Heart left ventricle (tissue), 16 donors: ENCODE measurements at regions not wholly inside any gene's neighbourhood (a gene's known extent, or its start where the extent isn't known, plus 50 kb on each side); places are given as distances from the start of the nearest gene placed in this dataset.

Experiments
- ATAC-seq, 4 donors: fragments of 200-7000 bp; cut with Tn5 transposase; one replicate each; pipeline ENCODE4 v1.9.1; 2020 to 2022; ENCODE audit warnings: moderate library complexity in 4 of 4, mild to moderate bottlenecking in 3 of 4, moderate number of reproducible peaks in 1 of 4
- DNase-seq, 5 donors: peaks; one replicate each; pipeline ENCODE4 v3.0.0-alpha.2; 2020
- H3K27ac ChIP-seq, 12 donors: fragments of 200-600 bp; sonication (generic) in 4 of 12; one replicate each; pipeline versions ENCODE4 v1.5.0 to v1.8.0; 2016 to 2022; ENCODE audit warnings: mild to moderate bottlenecking in 2 of 12
- H3K27me3 ChIP-seq, 9 donors: fragments of 200-600 bp; sonication (generic) in 2 of 9; one replicate each; pipeline versions ENCODE4 v1.5.1 to v1.8.0; 2016 to 2022; ENCODE audit warnings: mild to moderate bottlenecking in 3 of 9
- H3K36me3 ChIP-seq, 9 donors: fragments of 200-600 bp; sonication (generic) in 2 of 9; one replicate each; pipeline versions ENCODE4 v1.5.0 to v1.8.0; 2018 to 2022; ENCODE audit warnings: mild to moderate bottlenecking in 2 of 9
- H3K4me1 ChIP-seq, 12 donors: fragments of 200-600 bp; sonication (generic) in 4 of 12; one replicate each; pipeline versions ENCODE4 v1.5.0 to v1.8.0; 2016 to 2022; ENCODE audit warnings: mild to moderate bottlenecking in 3 of 12
- H3K4me3 ChIP-seq, 12 donors: fragments of 200-600 bp; sonication (generic) in 4 of 12; one replicate each; pipeline versions ENCODE4 v1.5.0 to v1.8.0; 2017 to 2022; ENCODE audit warnings: mild to moderate bottlenecking in 9 of 12, moderate library complexity in 4 of 12
- H3K9me3 ChIP-seq, 12 donors: fragments of 200-600 bp; sonication (generic) in 4 of 12; one replicate each; pipeline versions ENCODE4 v1.5.0 to v1.8.0; 2016 to 2022; ENCODE audit warnings: mild to moderate bottlenecking in 1 of 12
- POLR2A ChIP-seq, 2 donors: fragments of 450-650 bp; IDR thresholded peaks; one replicate each; pipeline ENCODE4 v1.6.1; 2017; ENCODE audit warnings: antibody characterized with exemption in 2 of 2, mild to moderate bottlenecking in 2 of 2, moderate library complexity in 2 of 2
- WGBS, 4 donors: extraction: QIAGEN DNeasy Blood & Tissue Kit in 2 of 4; methylation state at CpG; one replicate each; pipeline versions ENCODE4 v1.1.5 to v1.1.7; 2013 to 2018; 5-methylcytosine and 5-hydroxymethylcytosine counted together
- intact Hi-C, 10 donors: fragments of 100-400 bp; cut with DNase I; formaldehyde crosslinking; loops; one replicate each; pipeline versions ENCODE4 v1.11.1 to v1.14.2; 2022
- TF ChIP-seq, protein P1 (sequence below), 12 donors: fragments of 200-600 bp; sonication (generic) in 4 of 12; IDR thresholded peaks; one replicate each; pipeline versions ENCODE4 v1.5.0 to v1.8.0; 2018 to 2022; ENCODE audit warnings: antibody characterized with exemption in 12 of 12, mild to moderate bottlenecking in 5 of 12
- donor health status: ischemic (EF 13 %, LVEDD 7.1; RV severe dilation, severe dysfunction).
- donor health status: healthy with polysubstance abuse.
- donor health status: DM: no; HTN: yes; CAD: no.
- donor health status: DM: no; HTN: no; CAD: no.
- donor health status: ischemic (EF 25% LVEDD 6.9; RV normal size, moderate dysfunction).
- donor health status: ischemic (EF 25% LVEDD 5.7; RV mildly dilated, moderate dysfunction).
- donor health status: healthy.
- donor health status: DM: yes; HTN: yes; CAD: no.
- donor health status: ischemic (EF 35%, LVEDD 5.7; RV mildly dilated, moderate dysfunction).
- donor health status: nonischemic (EF 11% LVEDD 7.7; RV severe dilation, severe dysfunction).
- donor health status: DM: yes; HTN: yes; CAD: no.
- donor health status: PGD.
- donor health status: ischemic (EF 29% LVEDD 5.4; RV normal size, mild dysfunction).
- donor health status: nonischemic (EF 23%, LVEDD 6.1; RV moderate dilation, normal function).

DNA sequence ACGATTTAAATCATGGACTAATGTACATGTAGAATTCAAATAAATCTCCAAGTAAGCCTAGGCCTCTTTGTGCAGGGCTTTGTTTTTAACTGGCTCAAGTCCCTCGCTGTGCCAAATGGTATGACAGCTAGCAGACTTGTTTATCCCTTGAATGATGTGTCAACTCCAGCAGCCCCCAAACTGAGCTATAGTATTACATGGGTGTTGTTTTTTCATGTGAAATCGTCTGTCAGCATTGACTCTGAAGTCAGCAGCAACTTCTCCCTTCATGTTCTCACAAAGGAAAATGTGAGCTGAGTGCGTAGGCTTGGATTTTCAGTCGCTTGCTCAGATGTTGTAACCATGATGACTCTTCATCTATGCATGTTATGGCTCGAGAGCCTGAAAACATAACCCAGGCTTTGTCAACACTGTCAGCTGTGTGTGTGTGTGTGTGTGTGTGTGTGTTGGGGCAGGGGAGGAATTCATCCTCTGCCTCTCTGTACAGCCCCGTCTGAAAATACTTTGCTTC, 73.3 kb downstream of the PTHLH start:
- WGBS, 4 donors, result 56 to 64% (median 60%) methylated on average over 7 of the region's 7 CpGs

GRCh38 chr12:27898022-27898421, 74.5 kb downstream of the PTHLH start:
- DNase-seq (no peak), ATAC-seq (no peak)
- H3K4me3 ChIP-seq, result no peak overlapping the region
- no peaks in the 10 kb centered on the region for H3K36me3 ChIP-seq
- H3K9me3 ChIP-seq, result no peaks in the 10 kb centered on the region
- no peaks in the 10 kb centered on the region for H3K4me1 ChIP-seq
- WGBS, 4 donors, result 74 to 86% (median 83%) methylated on average over 3 of the region's 3 CpGs
- TF ChIP-seq POLR2A (IDR thresholded peaks at IDR 0.05), result no peak
- TF ChIP-seq, protein P1, sequence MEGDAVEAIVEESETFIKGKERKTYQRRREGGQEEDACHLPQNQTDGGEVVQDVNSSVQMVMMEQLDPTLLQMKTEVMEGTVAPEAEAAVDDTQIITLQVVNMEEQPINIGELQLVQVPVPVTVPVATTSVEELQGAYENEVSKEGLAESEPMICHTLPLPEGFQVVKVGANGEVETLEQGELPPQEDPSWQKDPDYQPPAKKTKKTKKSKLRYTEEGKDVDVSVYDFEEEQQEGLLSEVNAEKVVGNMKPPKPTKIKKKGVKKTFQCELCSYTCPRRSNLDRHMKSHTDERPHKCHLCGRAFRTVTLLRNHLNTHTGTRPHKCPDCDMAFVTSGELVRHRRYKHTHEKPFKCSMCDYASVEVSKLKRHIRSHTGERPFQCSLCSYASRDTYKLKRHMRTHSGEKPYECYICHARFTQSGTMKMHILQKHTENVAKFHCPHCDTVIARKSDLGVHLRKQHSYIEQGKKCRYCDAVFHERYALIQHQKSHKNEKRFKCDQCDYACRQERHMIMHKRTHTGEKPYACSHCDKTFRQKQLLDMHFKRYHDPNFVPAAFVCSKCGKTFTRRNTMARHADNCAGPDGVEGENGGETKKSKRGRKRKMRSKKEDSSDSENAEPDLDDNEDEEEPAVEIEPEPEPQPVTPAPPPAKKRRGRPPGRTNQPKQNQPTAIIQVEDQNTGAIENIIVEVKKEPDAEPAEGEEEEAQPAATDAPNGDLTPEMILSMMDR (IDR thresholded peaks at IDR 0.05), result no peak
- intact Hi-C loops, result no loop called here
- H3K27me3 ChIP-seq, result no peaks in the 10 kb centered on the region
- H3K27ac ChIP-seq, result no peak overlapping the region

More for the DNA sequence above, 73.3 kb downstream of the PTHLH start:
- TF ChIP-seq, protein P1 (IDR thresholded peaks at IDR 0.05), result no peak
- TF ChIP-seq POLR2A (IDR thresholded peaks at IDR 0.05), result no peak
- DNase-seq (no peak), ATAC-seq (peak in 1 of 4 donors; percentile 28)
- H3K36me3 ChIP-seq, result no peaks in the 10 kb centered on the region
- H3K27me3 ChIP-seq, result no peaks in the 10 kb centered on the region
- no peak overlapping the region for H3K4me3 ChIP-seq
- intact Hi-C loops, result no loop called here
- H3K4me1 ChIP-seq, result no peaks in the 10 kb centered on the region
- H3K27ac ChIP-seq, result no peak overlapping the region
- no peaks in the 10 kb centered on the region for H3K9me3 ChIP-seq

GRCh38 chr12:27896419-27896990, 76.0 kb downstream of the PTHLH start:
- 85 to 91% (median 89%) methylated on average over 3 of the region's 3 CpGs for WGBS, 4 donors
- intact Hi-C loops, result no loop called here
- H3K4me3 ChIP-seq, result no peak overlapping the region
- no peak for TF ChIP-seq POLR2A (IDR thresholded peaks at IDR 0.05)
- no peaks in the 10 kb centered on the region for H3K36me3 ChIP-seq
- H3K4me1 ChIP-seq, result no peaks in the 10 kb centered on the region
- H3K27ac ChIP-seq, result no peak overlapping the region
- DNase-seq (no peak), ATAC-seq (no peak)
- H3K9me3 ChIP-seq, result no peaks in the 10 kb centered on the region
- no peaks in the 10 kb centered on the region for H3K27me3 ChIP-seq

- no peak for ATAC-seq
- intact Hi-C loops, result no loop called here
- TF ChIP-seq, protein P1 (IDR thresholded peaks at IDR 0.05), result no peak
- TF ChIP-seq POLR2A (IDR thresholded peaks at IDR 0.05), result no peak
- Histone ChIP-seq H3K4me1 (no peaks in the 10 kb centered on the region), H3K36me3 (no peaks in the 10 kb centered on the region), H3K9me3 (no peaks in the 10 kb centered on the region), H3K4me3 (no peak overlapping the region), H3K27ac (no peak overlapping the region), H3K27me3 (no peaks in the 10 kb centered on the region)
- DNase-seq, result no peak
- WGBS, 4 donors, result 70 to 93% (median 86%) methylated on average over 3 of the region's 3 CpGs
Measured at GRCh38 chr12:27894309-27894708, 78.2 kb downstream of the PTHLH start.

DNA sequence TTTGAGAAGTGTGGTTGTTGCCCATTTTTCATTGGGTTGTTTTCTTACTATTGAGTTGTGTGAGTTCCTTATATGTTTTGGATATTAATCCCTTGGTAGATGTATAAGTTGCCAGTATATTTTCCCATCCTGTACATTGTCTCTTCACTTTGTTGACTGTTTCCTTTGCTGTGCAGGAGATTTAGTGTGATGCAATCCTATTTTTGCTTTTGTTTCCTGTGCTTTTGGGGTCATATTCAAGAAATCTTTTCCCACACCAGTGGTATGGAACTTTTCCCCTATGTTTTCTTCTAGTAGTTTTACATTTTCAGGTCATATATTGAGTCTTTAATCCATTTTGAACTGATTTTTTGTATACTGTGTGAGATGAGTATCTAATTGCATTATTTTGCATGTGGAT, 92.8 kb downstream of the PTHLH start:
- no peak overlapping the region for H3K27ac ChIP-seq
- no peak overlapping the region for H3K4me3 ChIP-seq
- no peaks in the 10 kb centered on the region for H3K27me3 ChIP-seq
- TF ChIP-seq, protein P1 (IDR thresholded peaks at IDR 0.05), result no peak
- no peak for TF ChIP-seq POLR2A (IDR thresholded peaks at IDR 0.05)
- DNase-seq (no peak), ATAC-seq (no peak)
- no peaks in the 10 kb centered on the region for H3K4me1 ChIP-seq
- intact Hi-C loops, result no loop called here
- peaks cover 0 to 14% (median 2%) of the 10 kb centered on the region in 12 donors for H3K9me3 ChIP-seq
- H3K36me3 ChIP-seq, result no peaks in the 10 kb centered on the region
